GM23338 (cell line): ENCODE measurements at regions not wholly inside any gene's neighbourhood (a gene's known extent, or its start where the extent isn't known, plus 50 kb on each side); places are given as distances from the start of the nearest gene placed in this dataset.

ENCODE experiments used
- CREB1 ChIP-seq: fragments of 250-450 bp; sonication (Bioruptor Pico); IDR thresholded peaks from 2 replicates; pipeline ENCODE4 v1.5.0; 2020; ENCODE audit warnings: low read depth, mild to moderate bottlenecking, moderate library complexity
- EZH2 ChIP-seq: fragments of 200-600 bp; sonication (generic); IDR thresholded peaks from one replicate; pipeline ENCODE4 v1.8.0; 2017; ENCODE audit warnings: antibody characterized with exemption, mild to moderate bottlenecking, low read depth; ENCODE audit not compliant: unreplicated experiment
- EZH2phosphoT487 ChIP-seq: fragments of 200-600 bp; sonication (generic); IDR thresholded peaks from one replicate; pipeline ENCODE4 v1.8.1; 2018; ENCODE audit warnings: antibody characterized with exemption; ENCODE audit not compliant: unreplicated experiment
- JUNB ChIP-seq: IDR thresholded peaks from one replicate; pipeline ENCODE4 v1.6.1; 2016; ENCODE audit warnings: antibody characterized with exemption; ENCODE audit not compliant: unreplicated experiment
- POLR2AphosphoS5 ChIP-seq: IDR thresholded peaks from 2 replicates; pipeline ENCODE4 v1.6.1; 2016; ENCODE audit warnings: antibody characterized with exemption, low read depth
- STAT1 ChIP-seq: IDR thresholded peaks from one replicate; pipeline ENCODE4 v1.6.1; 2016; ENCODE audit warnings: antibody characterized with exemption; ENCODE audit not compliant: unreplicated experiment
- ZNF114 ChIP-seq: fragments of 250-450 bp; sonication (Bioruptor Pico); IDR thresholded peaks from 2 replicates; pipeline ENCODE4 v1.5.0; 2020; ENCODE audit warnings: mild to moderate bottlenecking, moderate library complexity
- ZNF331 ChIP-seq: fragments of 250-450 bp; sonication (Bioruptor Pico); IDR thresholded peaks from 2 replicates; pipeline ENCODE4 v1.5.0; 2020; ENCODE audit warnings: low read depth, mild to moderate bottlenecking, moderate library complexity
- TF ChIP-seq, protein P1 (sequence below), 2 experiments: fragments of 200-600 bp in 1 of 2; sonication (generic) in 1 of 2; conservative IDR thresholded peaks; 2 replicates each; pipeline versions ENCODE4 v1.5.1 to v1.6.1; 2016 to 2017; ENCODE audit warnings: antibody characterized with exemption in 2 of 2, low read depth in 2 of 2, mild to moderate bottlenecking in 2 of 2, moderate library complexity in 1 of 2
- TF ChIP-seq, protein P2 (sequence below): IDR thresholded peaks from 2 replicates; pipeline ENCODE4 v1.6.1; 2016; ENCODE audit warnings: antibody characterized with exemption
- TF ChIP-seq, protein P3 (sequence below): IDR thresholded peaks from one replicate; pipeline ENCODE4 v1.6.1; 2018; ENCODE audit warnings: antibody characterized with exemption; ENCODE audit not compliant: unreplicated experiment

DNA sequence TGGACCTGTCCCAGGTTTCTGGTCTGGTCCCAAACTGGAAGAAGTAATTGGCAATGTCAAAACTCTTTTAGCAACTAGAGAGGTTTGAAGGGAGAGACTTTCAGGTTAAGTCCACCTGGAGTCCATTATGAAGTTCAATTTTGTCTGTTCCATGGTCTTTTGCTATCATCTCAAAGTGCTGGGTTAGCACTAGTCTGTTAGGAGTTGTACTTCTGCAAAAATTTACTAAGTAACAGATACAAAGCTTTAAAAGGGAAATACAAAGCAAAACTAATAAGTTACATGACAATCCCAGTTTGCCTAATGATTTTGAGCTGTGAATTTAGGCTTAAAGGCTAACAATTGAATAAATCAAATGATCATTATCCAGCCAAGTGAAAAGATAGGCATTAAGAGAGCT is 643.9 kb downstream of the C12orf50 start:
- TF ChIP-seq, protein P1, sequence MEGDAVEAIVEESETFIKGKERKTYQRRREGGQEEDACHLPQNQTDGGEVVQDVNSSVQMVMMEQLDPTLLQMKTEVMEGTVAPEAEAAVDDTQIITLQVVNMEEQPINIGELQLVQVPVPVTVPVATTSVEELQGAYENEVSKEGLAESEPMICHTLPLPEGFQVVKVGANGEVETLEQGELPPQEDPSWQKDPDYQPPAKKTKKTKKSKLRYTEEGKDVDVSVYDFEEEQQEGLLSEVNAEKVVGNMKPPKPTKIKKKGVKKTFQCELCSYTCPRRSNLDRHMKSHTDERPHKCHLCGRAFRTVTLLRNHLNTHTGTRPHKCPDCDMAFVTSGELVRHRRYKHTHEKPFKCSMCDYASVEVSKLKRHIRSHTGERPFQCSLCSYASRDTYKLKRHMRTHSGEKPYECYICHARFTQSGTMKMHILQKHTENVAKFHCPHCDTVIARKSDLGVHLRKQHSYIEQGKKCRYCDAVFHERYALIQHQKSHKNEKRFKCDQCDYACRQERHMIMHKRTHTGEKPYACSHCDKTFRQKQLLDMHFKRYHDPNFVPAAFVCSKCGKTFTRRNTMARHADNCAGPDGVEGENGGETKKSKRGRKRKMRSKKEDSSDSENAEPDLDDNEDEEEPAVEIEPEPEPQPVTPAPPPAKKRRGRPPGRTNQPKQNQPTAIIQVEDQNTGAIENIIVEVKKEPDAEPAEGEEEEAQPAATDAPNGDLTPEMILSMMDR (conservative IDR thresholded peaks at IDR 0.05; ENCODE audit: low read depth in 2 of 2), result no peak
- TF ChIP-seq STAT1 (no peak), EZH2 (no peak), EZH2phosphoT487 (no peak), CREB1 (CRISPR knock-in tag) (no peak), POLR2AphosphoS5 (no peak), JUNB (no peak), ZNF331 (no peak), ZNF114 (CRISPR knock-in tag) (no peak)
- TF ChIP-seq, protein P2, sequence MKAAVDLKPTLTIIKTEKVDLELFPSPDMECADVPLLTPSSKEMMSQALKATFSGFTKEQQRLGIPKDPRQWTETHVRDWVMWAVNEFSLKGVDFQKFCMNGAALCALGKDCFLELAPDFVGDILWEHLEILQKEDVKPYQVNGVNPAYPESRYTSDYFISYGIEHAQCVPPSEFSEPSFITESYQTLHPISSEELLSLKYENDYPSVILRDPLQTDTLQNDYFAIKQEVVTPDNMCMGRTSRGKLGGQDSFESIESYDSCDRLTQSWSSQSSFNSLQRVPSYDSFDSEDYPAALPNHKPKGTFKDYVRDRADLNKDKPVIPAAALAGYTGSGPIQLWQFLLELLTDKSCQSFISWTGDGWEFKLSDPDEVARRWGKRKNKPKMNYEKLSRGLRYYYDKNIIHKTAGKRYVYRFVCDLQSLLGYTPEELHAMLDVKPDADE, result no peak
- TF ChIP-seq, protein P3, sequence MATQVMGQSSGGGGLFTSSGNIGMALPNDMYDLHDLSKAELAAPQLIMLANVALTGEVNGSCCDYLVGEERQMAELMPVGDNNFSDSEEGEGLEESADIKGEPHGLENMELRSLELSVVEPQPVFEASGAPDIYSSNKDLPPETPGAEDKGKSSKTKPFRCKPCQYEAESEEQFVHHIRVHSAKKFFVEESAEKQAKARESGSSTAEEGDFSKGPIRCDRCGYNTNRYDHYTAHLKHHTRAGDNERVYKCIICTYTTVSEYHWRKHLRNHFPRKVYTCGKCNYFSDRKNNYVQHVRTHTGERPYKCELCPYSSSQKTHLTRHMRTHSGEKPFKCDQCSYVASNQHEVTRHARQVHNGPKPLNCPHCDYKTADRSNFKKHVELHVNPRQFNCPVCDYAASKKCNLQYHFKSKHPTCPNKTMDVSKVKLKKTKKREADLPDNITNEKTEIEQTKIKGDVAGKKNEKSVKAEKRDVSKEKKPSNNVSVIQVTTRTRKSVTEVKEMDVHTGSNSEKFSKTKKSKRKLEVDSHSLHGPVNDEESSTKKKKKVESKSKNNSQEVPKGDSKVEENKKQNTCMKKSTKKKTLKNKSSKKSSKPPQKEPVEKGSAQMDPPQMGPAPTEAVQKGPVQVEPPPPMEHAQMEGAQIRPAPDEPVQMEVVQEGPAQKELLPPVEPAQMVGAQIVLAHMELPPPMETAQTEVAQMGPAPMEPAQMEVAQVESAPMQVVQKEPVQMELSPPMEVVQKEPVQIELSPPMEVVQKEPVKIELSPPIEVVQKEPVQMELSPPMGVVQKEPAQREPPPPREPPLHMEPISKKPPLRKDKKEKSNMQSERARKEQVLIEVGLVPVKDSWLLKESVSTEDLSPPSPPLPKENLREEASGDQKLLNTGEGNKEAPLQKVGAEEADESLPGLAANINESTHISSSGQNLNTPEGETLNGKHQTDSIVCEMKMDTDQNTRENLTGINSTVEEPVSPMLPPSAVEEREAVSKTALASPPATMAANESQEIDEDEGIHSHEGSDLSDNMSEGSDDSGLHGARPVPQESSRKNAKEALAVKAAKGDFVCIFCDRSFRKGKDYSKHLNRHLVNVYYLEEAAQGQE, result no peak
